ENCODE measurements at regions not wholly inside any gene's neighbourhood (a gene's known extent, or its start where the extent isn't known, plus 50 kb on each side); places are given as distances from the start of the nearest gene placed in this dataset.

DNA sequence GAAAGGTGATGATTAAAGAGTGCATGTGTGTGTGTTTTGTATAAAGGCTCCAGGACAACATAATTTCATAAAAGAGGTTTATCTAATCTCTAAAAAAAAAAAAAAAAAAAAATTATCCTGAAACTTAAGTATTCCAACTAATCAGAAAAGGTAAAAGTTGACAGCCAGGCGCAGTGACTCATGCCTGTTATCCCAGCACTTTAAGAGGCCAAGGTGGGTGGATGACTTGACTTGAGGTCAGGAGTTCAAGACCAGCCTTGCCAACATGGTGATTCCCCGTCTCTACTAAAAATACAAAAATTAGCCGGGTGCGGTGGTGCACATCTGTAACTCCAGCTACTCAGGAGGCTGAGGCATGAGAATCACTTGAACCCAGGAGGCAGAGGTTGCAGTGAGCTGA is 632.7 kb upstream of the CHORDC1 start:
- Histone ChIP-seq H4K20me1 (ENCODE audit: insufficient read depth, low read length) (no peaks in the 10 kb centered on the region), H2AK5ac (ENCODE audit: low read depth, low read length) (no peak overlapping the region), H3K23ac (ENCODE audit: low read depth, low read length) (no peak overlapping the region), H2BK15ac (ENCODE audit: low read depth, low read length) (no peak overlapping the region), H4K8ac (ENCODE audit: low read depth in 2 of 2, low read length in 2 of 2) (no peak overlapping the region), H2AK9ac (replicated peaks; ENCODE audit: low read depth, low read length, poor library complexity) (no peak overlapping the region), H3K56ac (ENCODE audit: extremely low read depth, insufficient read depth, low read length) (no peak overlapping the region), H2AFZ (replicated peaks; ENCODE audit: low read length, poor library complexity) (no peak overlapping the region), H3K14ac (replicated peaks; ENCODE audit: low read depth, low read length) (no peak overlapping the region), H3K9me3 (ENCODE audit: control insufficient read depth, insufficient read depth, low read length) (no peaks in the 10 kb centered on the region), H4K5ac (ENCODE audit: low read depth, low read length) (no peak overlapping the region), H3K4me1 (ENCODE audit: control insufficient read depth, insufficient read depth, low read length) (no peaks in the 10 kb centered on the region), H3K18ac (ENCODE audit: low read depth, low read length) (no peak overlapping the region), H4K91ac (ENCODE audit: insufficient read depth, low read depth, low read length) (no peak overlapping the region), H3K4me3 (ENCODE audit: insufficient read depth, low read depth, low read length) (no peak overlapping the region), H2BK20ac (ENCODE audit: low read depth, low read length) (no peak overlapping the region), H3K9ac (ENCODE audit: low read depth, low read length) (no peak overlapping the region), H3K79me1 (ENCODE audit: low read depth in 1 of 2, low read length in 2 of 2) (no peaks in the 10 kb centered on the region), H2BK5ac (ENCODE audit: low read depth, low read length, poor library complexity, severe bottlenecking) (no peak overlapping the region), H3K36me3 (ENCODE audit: control insufficient read depth, insufficient read depth, low read length) (no peaks in the 10 kb centered on the region), H3K4me2 (ENCODE audit: low read depth, low read length) (no peak overlapping the region), H3K27me3 (ENCODE audit: control insufficient read depth, insufficient read depth, low read length) (no peaks in the 10 kb centered on the region), H3K9me1 (ENCODE audit: insufficient read depth, low read length) (no peaks in the 10 kb centered on the region), H2BK120ac (ENCODE audit: low read depth, low read length) (no peak overlapping the region), H3K27ac (ENCODE audit: insufficient read depth, low read length) (no peak overlapping the region), H3K4ac (ENCODE audit: low read depth, low read length) (no peak overlapping the region)
- in situ Hi-C loops (cut with MboI; ENCODE audit: low sequenced_read_pairs) (no loop called here), intact Hi-C loops (cut with micrococcal nuclease) (no loop called here), dilution Hi-C loops (cut with HindIII; ENCODE audit: low sequenced_read_pairs, unreplicated experiment) (no loop called here)
- no CpG with 5 or more reads among the region's 4 CpGs for WGBS, 2 experiments (ENCODE audit: extremely low coverage in 2 of 2, insufficient read length in 1 of 2)
- ChIA-PET CTCF (no interaction called here), POLR2A (ENCODE audit: unreplicated experiment) (no interaction called here)
- no TSS peak for BruUV-seq (replicated peaks)
- ATAC-seq (ENCODE audit: low read depth) (no peak), DNase-seq (no peak)
- no peak for TF ChIP-seq RAD21 (IDR thresholded peaks at IDR 0.05; ENCODE audit: low read length)

Measured in IMR-90 (cell line).